ENCODE measurements at regions not wholly inside any gene's neighbourhood (a gene's known extent, or its start where the extent isn't known, plus 50 kb on each side); places are given as distances from the start of the nearest gene placed in this dataset.
"Not testable (repeated sequence)": the region's sequence is repeated elsewhere in the genome, so short reads cannot be mapped to it uniquely, and the experiment has no call there.

GRCh38 chr5:158244882-158245281 is 385.9 kb upstream of the CLINT1 start:
- no peaks in the 10 kb centered on the region for H3K27me3 ChIP-seq
- no peak overlapping the region for H3K27ac ChIP-seq
- no peak for DNase-seq
- no peaks in the 10 kb centered on the region for H3K4me1 ChIP-seq
- H3K36me3 ChIP-seq = no peaks in the 10 kb centered on the region
- no peaks in the 10 kb centered on the region for H3K9me3 ChIP-seq
- no peak overlapping the region for H3K4me3 ChIP-seq
- TF ChIP-seq POLR2A (IDR thresholded peaks at IDR 0.05) (no peak), CTCF (IDR thresholded peaks at IDR 0.05) (no peak)

GRCh38 chr5:158236511-158237335 is 377.8 kb upstream of the CLINT1 start:
- no peaks in the 10 kb centered on the region for H3K36me3 ChIP-seq
- no peak overlapping the region for H3K27ac ChIP-seq
- H3K27me3 ChIP-seq = no peaks in the 10 kb centered on the region
- H3K4me1 ChIP-seq = no peaks in the 10 kb centered on the region
- H3K4me3 ChIP-seq = no peak overlapping the region
- DNase-seq = no peak
- H3K9me3 ChIP-seq = no peaks in the 10 kb centered on the region
- TF ChIP-seq POLR2A (IDR thresholded peaks at IDR 0.05) (no peak), CTCF (IDR thresholded peaks at IDR 0.05) (no peak)

GRCh38 chr5:158235159-158235547 is 376.2 kb upstream of the CLINT1 start:
- no peaks in the 10 kb centered on the region for H3K27me3 ChIP-seq
- H3K9me3 ChIP-seq = no peaks in the 10 kb centered on the region
- no peaks in the 10 kb centered on the region for H3K36me3 ChIP-seq
- TF ChIP-seq CTCF (IDR thresholded peaks at IDR 0.05) (no peak), POLR2A (IDR thresholded peaks at IDR 0.05) (no peak)
- no peak overlapping the region for H3K4me3 ChIP-seq
- no peak for DNase-seq
- H3K4me1 ChIP-seq = no peaks in the 10 kb centered on the region
- no peak overlapping the region for H3K27ac ChIP-seq

GRCh38 chr5:158234323-158235158 is 375.6 kb upstream of the CLINT1 start:
- no peak for TF ChIP-seq CTCF (IDR thresholded peaks at IDR 0.05)
- Histone ChIP-seq H3K27ac (no peak overlapping the region), H3K36me3 (no peaks in the 10 kb centered on the region), H3K4me3 (no peak overlapping the region), H3K9me3 (no peaks in the 10 kb centered on the region), H3K27me3 (no peaks in the 10 kb centered on the region), H3K4me1 (no peaks in the 10 kb centered on the region)
- DNase-seq = no peak

- Histone ChIP-seq H3K4me1 (no peaks in the 10 kb centered on the region), H3K36me3 (no peaks in the 10 kb centered on the region), H3K9me3 (no peaks in the 10 kb centered on the region), H3K27ac (no peak overlapping the region), H3K4me3 (no peak overlapping the region), H3K27me3 (no peaks in the 10 kb centered on the region)
- DNase-seq = no peak
- TF ChIP-seq POLR2A (IDR thresholded peaks at IDR 0.05) = no peak
- TF ChIP-seq CTCF (IDR thresholded peaks at IDR 0.05) = no peak
Observed at GRCh38 chr5:158233735-158234322, 374.9 kb upstream of the CLINT1 start.

DNA sequence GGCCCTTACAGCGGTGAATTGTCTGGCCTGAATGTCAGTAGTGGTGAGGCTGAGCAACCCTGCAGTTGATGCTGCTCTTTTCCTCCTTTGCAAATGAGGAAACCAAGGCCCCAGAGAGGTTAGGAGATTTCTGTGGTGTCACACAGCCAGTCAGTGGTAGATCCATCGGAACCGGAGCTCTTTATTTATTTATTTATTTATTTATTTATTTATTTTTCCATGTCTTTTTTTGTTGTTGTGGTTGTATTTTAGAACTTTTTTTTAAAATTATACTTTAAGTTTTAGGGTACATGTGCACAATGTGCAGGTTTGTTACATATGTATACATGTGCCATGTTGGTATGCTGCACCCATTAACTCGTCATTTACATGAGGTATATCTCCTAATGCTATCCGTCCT is 368.4 kb upstream of the CLINT1 start:
- not testable (repeated sequence) for H3K27me3 ChIP-seq, H3K4me1 ChIP-seq

More for the DNA sequence above, 368.4 kb upstream of the CLINT1 start:
- not testable (repeated sequence) for H3K36me3 ChIP-seq, H3K9me3 ChIP-seq, DNase-seq, H3K4me3 ChIP-seq, H3K27ac ChIP-seq

Data from Peyer's patch (tissue), 4 donors.